ENCODE measurements at regions not wholly inside any gene's neighbourhood (a gene's known extent, or its start where the extent isn't known, plus 50 kb on each side); places are given as distances from the start of the nearest gene placed in this dataset.

DNA sequence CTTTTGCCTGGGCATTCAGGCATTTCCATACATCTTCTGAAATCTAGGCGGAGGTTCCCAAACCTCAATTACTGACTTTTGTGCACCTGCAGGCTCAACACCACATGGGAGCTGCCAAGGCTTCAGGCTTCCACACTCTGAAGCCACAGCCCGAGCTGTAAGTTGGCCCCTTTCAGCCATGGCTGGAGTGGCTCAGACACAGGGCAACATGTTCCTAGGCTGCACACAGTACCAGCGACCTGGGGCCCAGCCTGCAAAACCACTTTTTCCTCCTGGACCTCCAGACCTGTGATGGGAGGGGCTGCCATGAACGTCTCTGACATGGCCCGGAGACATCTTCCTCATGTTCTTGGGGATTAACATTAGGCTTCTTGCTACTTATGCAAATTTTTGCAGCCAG is 1558.2 kb upstream of the PCDH20 start:
- H3K4me3 ChIP-seq (ENCODE audit: low read length), result no peak overlapping the region
- no peak for DNase-seq (ENCODE audit: low read depth)

DNA sequence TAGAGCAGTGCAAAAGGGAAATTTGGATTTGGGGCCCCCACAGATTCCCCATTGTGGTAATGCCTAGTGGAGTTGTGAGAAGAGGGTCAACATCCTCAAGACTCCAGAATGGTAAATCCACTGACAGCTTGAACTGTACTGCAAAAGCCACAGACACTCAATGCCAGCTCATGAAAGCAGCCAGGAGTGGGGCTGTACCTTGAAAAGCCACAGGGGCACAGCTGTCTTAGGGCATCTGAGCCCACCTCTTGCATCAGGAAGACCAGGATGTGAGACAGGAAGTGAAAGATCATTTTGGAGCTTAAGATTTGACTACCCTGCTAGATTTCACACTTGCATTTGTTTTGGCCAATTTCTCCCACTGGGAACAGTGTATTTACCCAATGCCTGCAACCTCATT is 1548.9 kb upstream of the PCDH20 start:
- no peak for DNase-seq (ENCODE audit: low read depth)
- H3K4me3 ChIP-seq (ENCODE audit: low read length), result no peak overlapping the region
- TF ChIP-seq, protein P1, sequence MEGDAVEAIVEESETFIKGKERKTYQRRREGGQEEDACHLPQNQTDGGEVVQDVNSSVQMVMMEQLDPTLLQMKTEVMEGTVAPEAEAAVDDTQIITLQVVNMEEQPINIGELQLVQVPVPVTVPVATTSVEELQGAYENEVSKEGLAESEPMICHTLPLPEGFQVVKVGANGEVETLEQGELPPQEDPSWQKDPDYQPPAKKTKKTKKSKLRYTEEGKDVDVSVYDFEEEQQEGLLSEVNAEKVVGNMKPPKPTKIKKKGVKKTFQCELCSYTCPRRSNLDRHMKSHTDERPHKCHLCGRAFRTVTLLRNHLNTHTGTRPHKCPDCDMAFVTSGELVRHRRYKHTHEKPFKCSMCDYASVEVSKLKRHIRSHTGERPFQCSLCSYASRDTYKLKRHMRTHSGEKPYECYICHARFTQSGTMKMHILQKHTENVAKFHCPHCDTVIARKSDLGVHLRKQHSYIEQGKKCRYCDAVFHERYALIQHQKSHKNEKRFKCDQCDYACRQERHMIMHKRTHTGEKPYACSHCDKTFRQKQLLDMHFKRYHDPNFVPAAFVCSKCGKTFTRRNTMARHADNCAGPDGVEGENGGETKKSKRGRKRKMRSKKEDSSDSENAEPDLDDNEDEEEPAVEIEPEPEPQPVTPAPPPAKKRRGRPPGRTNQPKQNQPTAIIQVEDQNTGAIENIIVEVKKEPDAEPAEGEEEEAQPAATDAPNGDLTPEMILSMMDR (IDR thresholded peaks at IDR 0.05; ENCODE audit: insufficient read depth, low read depth, low read length, missing control alignments), result no peak

More for the DNA sequence above, 1558.2 kb upstream of the PCDH20 start:
- TF ChIP-seq, protein P1 (IDR thresholded peaks at IDR 0.05; ENCODE audit: insufficient read depth, low read depth, low read length, missing control alignments), result no peak

DNA sequence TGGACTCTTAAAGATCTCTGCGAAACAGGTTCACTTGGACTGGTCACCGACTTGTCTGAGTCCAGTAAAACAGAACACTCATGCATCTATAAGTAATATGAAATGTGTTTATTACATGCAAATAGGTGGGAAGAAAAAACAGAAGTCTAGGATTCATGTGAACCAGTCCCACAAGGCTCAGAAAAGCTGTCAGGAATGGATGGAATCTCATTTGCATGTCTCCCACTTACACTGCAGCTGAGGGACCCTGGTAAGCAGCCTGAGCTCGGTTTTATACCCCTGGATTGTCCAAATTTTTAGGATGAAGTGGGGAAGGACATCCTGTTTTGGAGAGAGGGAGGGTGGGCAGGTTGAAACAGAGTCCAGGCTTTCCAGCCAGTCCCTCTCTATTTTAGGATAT is 1545.1 kb upstream of the PCDH20 start:
- no peak for DNase-seq (ENCODE audit: low read depth)

DNA sequence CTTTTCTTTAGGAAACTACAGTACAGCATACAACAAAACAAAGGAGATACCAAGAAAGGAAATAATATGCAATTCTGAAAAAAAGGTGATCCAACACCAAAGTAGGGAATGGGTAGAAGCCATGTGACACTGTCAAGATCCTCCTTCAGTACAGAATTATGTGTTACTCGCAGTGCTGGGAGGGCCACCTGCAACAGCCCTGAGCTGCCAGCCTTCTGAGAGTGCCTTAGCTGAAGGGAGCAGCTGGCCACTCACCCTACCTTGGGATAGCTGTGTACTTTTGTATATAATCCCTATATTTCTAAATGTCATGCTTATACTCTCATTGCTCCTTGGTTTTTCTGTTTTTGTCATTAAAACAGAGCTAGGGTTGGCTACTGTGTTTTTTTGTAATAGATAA is 1518.2 kb upstream of the PCDH20 start:
- TF ChIP-seq, protein P1 (IDR thresholded peaks at IDR 0.05; ENCODE audit: insufficient read depth, low read depth, low read length, missing control alignments), result no peak
- no peak for DNase-seq (ENCODE audit: low read depth)
- H3K4me3 ChIP-seq (ENCODE audit: low read length), result no peak overlapping the region

More for the DNA sequence above, 1545.1 kb upstream of the PCDH20 start:
- TF ChIP-seq, protein P1 (IDR thresholded peaks at IDR 0.05; ENCODE audit: insufficient read depth, low read depth, low read length, missing control alignments), result no peak
- no peak overlapping the region for H3K4me3 ChIP-seq (ENCODE audit: low read length)

DNA sequence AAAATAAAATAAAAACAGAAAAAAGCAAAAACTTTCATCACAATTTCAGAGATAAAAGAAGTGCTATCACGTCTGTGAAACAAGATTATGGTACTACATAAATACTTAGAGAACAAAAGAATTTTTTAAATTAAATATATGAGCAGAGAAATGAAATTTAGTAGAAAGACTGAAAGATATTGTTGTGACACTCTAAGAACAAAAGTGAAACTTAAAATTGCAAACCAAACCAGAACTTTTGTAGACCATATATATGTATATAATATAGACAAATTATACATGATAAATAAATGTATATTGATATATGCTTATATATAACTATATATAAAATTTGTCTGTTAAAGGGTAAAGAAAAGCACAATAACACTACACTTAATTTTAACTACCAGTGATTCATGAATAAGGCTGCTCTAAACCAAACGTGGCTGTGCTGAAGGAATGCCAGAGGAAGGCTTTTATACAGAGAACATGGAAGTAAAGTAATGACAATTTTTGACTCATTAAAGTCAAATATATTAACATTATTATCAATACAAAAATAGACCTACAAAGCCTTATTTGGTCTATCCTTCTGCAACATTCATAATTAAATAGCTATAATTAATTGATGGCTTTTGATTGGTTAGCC is 1516.7 kb upstream of the PCDH20 start:
- TF ChIP-seq, protein P1 (IDR thresholded peaks at IDR 0.05; ENCODE audit: insufficient read depth, low read depth, low read length, missing control alignments), result no peak
- no peak overlapping the region for H3K4me3 ChIP-seq (ENCODE audit: low read length)
- DNase-seq (ENCODE audit: low read depth), result no peak

DNA sequence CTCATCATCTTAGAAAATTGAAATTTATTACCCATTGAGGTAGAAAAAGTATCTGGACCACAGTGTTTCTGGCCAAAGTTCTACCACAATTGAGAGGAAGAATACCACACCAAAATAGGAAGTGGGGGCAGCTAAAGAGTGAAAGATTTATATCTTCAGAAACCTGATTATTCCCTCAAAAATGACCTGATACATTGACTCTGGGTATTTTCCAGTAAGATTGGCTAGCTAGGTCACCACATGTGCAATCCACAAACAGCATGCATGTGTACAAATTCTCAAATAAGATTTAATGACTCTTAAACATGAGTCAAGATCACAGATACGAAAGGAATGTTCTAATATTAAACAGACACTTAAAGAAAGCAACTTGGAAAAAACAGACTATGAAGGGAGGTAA is 1516.2 kb upstream of the PCDH20 start:
- no peak for DNase-seq (ENCODE audit: low read depth)
- H3K4me3 ChIP-seq (ENCODE audit: low read length), result no peak overlapping the region
- TF ChIP-seq, protein P1 (IDR thresholded peaks at IDR 0.05; ENCODE audit: insufficient read depth, low read depth, low read length, missing control alignments), result no peak

DNA sequence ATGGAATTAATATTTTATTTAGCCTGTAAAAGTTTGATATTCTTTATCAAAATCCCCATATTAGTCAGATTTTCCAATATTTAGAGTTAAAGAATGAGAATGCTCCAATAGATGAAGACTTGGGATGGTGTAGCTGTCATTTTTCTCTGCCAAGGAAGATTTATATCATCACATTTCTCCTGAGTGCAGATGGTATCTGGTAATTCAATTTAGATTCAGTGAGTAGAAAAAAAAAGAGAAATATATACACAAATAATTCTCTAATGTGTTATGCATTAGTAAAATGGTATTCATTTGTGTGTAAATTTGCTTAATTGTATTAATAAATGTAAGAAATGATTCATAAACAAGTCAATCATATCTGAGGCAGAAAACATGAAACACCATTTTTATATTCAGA is 1508.7 kb upstream of the PCDH20 start:
- no peak overlapping the region for H3K4me3 ChIP-seq (ENCODE audit: low read length)
- no peak for DNase-seq (ENCODE audit: low read depth)
- TF ChIP-seq, protein P1 (IDR thresholded peaks at IDR 0.05; ENCODE audit: insufficient read depth, low read depth, low read length, missing control alignments), result no peak

All from epithelial cell of esophagus (primary cell).